ENCODE measurements at regions not wholly inside any gene's neighbourhood (a gene's known extent, or its start where the extent isn't known, plus 50 kb on each side); places are given as distances from the start of the nearest gene placed in this dataset.

- peaks cover 29% of the 10 kb centered on the region for H3K4me1 Mint-ChIP-seq
- H3K9me3 Mint-ChIP-seq: peaks cover 0 to 8% (median 0%) of the 10 kb centered on the region in 7 donors
These were observed 331.7 kb downstream of the HNRNPD start for GRCh38 chr4:82042042-82042441.

GRCh38 chr4:82038936-82039335 is 334.9 kb downstream of the HNRNPD start:
- Histone ChIP-seq H3K4me1 (ENCODE audit: control insufficient read depth in 1 of 2, insufficient read depth in 2 of 2, low read length in 2 of 2) (peaks cover 4 to 16% of the 10 kb centered on the region in 2 donors), H2AFZ (ENCODE audit: insufficient read depth, low read depth, low read length, poor library complexity, severe bottlenecking) (no peak overlapping the region), H4K20me1 (ENCODE audit: insufficient read depth, low read length) (no peaks in the 10 kb centered on the region), H3K36me3 (replicated peaks in 1 of 2; ENCODE audit: control insufficient read depth in 1 of 2, insufficient read depth in 2 of 2, low read length in 2 of 2) (no peaks in the 10 kb centered on the region), H3K4me2 (replicated peaks; ENCODE audit: extremely low read depth, low read length, poor library complexity, severe bottlenecking) (no peak overlapping the region), H3K79me2 (ENCODE audit: insufficient read depth, low read length) (no peaks in the 10 kb centered on the region), H3K4me3 (replicated peaks in 1 of 3; ENCODE audit: low read depth in 2 of 3, low read length in 3 of 3) (no peak overlapping the region), H3K9ac (ENCODE audit: insufficient read depth, low read length, poor library complexity, severe bottlenecking) (no peak overlapping the region), H3K9me3 (replicated peaks in 1 of 2; ENCODE audit: control insufficient read depth in 1 of 2, insufficient read depth in 1 of 2, low read length in 2 of 2) (peaks cover 0 to 10% of the 10 kb centered on the region in 2 donors), H3K27ac (ENCODE audit: low read depth in 1 of 2, low read length in 2 of 2) (no peak overlapping the region), H3K27me3 (ENCODE audit: control insufficient read depth in 2 of 2, insufficient read depth in 2 of 2, low read length in 2 of 2) (peaks cover 22 to 26% of the 10 kb centered on the region in 2 donors)
- WGBS (ENCODE audit: insufficient coverage): no CpG with 5 or more reads among the region's 2 CpGs
- H3K4me3 Mint-ChIP-seq: no peak overlapping the region
- intact Hi-C loops (cut with micrococcal nuclease): no loop called here
- peaks cover 0 to 6% (median 0%) of the 10 kb centered on the region in 7 donors for H3K9me3 Mint-ChIP-seq
- peaks cover 19 to 27% (median 23%) of the 10 kb centered on the region in 3 donors for H3K27me3 Mint-ChIP-seq (ENCODE audit: low read depth in 3 of 3)
- peak overlapping the region in 2 of 7 donors; percentile 27 to 44 for H3K27ac Mint-ChIP-seq
- no peak for TF ChIP-seq CTCF (IDR thresholded peaks at IDR 0.05)
- peaks cover 0 to 4% of the 10 kb centered on the region in 2 donors for H3K36me3 Mint-ChIP-seq
- peaks cover 23% of the 10 kb centered on the region for H3K4me1 Mint-ChIP-seq
- DNase-seq: peak in 1 of 3 donors; percentile 20

More at GRCh38 chr4:82042042-82042441, 331.7 kb downstream of the HNRNPD start:
- no peak overlapping the region for H3K4me3 Mint-ChIP-seq
- H3K9ac ChIP-seq (ENCODE audit: insufficient read depth, low read length, poor library complexity, severe bottlenecking): no peak overlapping the region
- H3K36me3 Mint-ChIP-seq: peaks cover 0 to 4% of the 10 kb centered on the region in 2 donors
- H3K27ac Mint-ChIP-seq: no peak overlapping the region
- H3K4me3 ChIP-seq (replicated peaks in 1 of 3; ENCODE audit: low read depth in 2 of 3, low read length in 3 of 3): no peak overlapping the region
- H3K27ac ChIP-seq (ENCODE audit: low read depth in 1 of 2, low read length in 2 of 2): no peak overlapping the region
- no peak overlapping the region for H2AFZ ChIP-seq (ENCODE audit: insufficient read depth, low read depth, low read length, poor library complexity, severe bottlenecking)
- peaks cover 28 to 43% (median 36%) of the 10 kb centered on the region in 3 donors for H3K27me3 Mint-ChIP-seq (ENCODE audit: low read depth in 3 of 3)
- TF ChIP-seq CTCF (IDR thresholded peaks at IDR 0.05): no peak
- H3K9me3 ChIP-seq (replicated peaks in 1 of 2; ENCODE audit: control insufficient read depth in 1 of 2, insufficient read depth in 1 of 2, low read length in 2 of 2): peaks cover 0 to 10% of the 10 kb centered on the region in 2 donors
- peaks cover 33 to 39% of the 10 kb centered on the region in 2 donors for H3K27me3 ChIP-seq (ENCODE audit: control insufficient read depth in 2 of 2, insufficient read depth in 2 of 2, low read length in 2 of 2)
- H3K36me3 ChIP-seq (replicated peaks in 1 of 2; ENCODE audit: control insufficient read depth in 1 of 2, insufficient read depth in 2 of 2, low read length in 2 of 2): no peaks in the 10 kb centered on the region
- WGBS (ENCODE audit: insufficient coverage): no CpG with 5 or more reads among the region's 3 CpGs
- H3K4me1 ChIP-seq (ENCODE audit: control insufficient read depth in 1 of 2, insufficient read depth in 2 of 2, low read length in 2 of 2): peaks cover 9 to 24% of the 10 kb centered on the region in 2 donors
- intact Hi-C loops (cut with micrococcal nuclease): no loop called here
- no peaks in the 10 kb centered on the region for H4K20me1 ChIP-seq (ENCODE audit: insufficient read depth, low read length)
- no peak for DNase-seq
- H3K4me2 ChIP-seq (replicated peaks; ENCODE audit: extremely low read depth, low read length, poor library complexity, severe bottlenecking): no peak overlapping the region
- no peaks in the 10 kb centered on the region for H3K79me2 ChIP-seq (ENCODE audit: insufficient read depth, low read length)

Data from CD14-positive monocyte (primary cell).